OCI-LY3 (cell line): ENCODE measurements at regions not wholly inside any gene's neighbourhood (a gene's known extent, or its start where the extent isn't known, plus 50 kb on each side); places are given as distances from the start of the nearest gene placed in this dataset.

Experiments
- CTCF ChIP-seq: fragments of 200-600, 300-600 bp; sonication (generic); IDR thresholded peaks from 2 replicates; pipeline ENCODE4 v1.5.1; 2014; ENCODE audit warnings: antibody characterized with exemption, low read length, low read depth
- EZH2phosphoT487 ChIP-seq: fragments of 200-600 bp; shearing (Covaris generic); IDR thresholded peaks from 2 replicates; pipeline ENCODE4 v1.6.1; 2018; ENCODE audit warnings: antibody characterized with exemption, mixed run types, low read depth

DNA sequence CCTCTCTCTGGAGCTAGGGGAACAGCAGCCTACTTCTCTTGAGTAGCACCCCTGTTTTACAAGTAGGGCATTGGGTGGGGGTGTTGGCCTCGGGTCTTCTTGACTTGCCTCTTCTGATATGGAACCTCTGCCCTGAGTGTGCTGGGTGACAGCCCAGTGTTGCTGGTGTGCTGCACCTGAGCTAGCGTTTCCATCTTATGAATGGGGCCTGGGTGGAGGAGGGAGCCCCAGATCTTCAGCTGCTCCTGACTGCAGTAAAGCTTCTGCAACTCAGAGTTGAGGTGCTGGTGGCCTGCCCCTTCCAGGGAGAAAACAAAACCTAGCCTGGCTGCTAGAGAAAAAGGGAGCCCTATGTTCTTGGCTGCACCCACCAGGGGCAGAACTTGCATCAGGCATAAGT lies 202.5 kb upstream of the SHH start:
- TF ChIP-seq CTCF (no peak), EZH2phosphoT487 (no peak)
